GM03348 (cell line): ENCODE measurements at regions not wholly inside any gene's neighbourhood (a gene's known extent, or its start where the extent isn't known, plus 50 kb on each side); places are given as distances from the start of the nearest gene placed in this dataset.

Source experiments
- DNase-seq: peaks from one replicate; pipeline ENCODE4 v3.0.0; 2012; ENCODE audit warnings: low spot score

DNA sequence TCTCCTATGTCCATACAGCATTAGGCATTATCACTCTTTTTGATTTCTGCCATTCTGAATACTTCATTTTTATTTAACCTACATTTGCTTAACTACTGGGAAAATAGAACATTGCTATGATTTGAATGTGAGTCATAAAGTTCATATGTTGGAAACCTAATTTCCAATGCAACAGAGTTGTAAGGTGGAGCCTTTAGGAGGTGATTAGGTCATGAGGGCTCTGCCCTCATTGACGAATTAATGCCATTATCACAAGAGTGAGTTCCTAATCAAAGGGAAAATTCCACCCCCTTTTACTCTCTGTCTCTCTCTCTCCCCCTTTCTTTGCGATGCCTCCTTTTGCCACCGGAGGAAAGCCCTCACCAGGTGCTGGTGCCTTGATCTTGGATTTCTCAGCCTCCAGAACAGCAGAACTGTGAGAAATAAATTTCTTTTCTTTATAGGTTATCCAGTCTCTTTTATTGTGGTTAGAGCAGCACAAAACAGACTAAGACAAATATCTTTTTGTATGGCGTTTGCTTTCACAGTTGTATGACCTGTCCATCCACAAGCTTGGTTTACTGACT is 180.1 kb upstream of the ARID2 start:
- DNase-seq: no peak

GRCh38 chr12:45553204-45553603 is 176.3 kb upstream of the ARID2 start:
- no peak for DNase-seq

DNA sequence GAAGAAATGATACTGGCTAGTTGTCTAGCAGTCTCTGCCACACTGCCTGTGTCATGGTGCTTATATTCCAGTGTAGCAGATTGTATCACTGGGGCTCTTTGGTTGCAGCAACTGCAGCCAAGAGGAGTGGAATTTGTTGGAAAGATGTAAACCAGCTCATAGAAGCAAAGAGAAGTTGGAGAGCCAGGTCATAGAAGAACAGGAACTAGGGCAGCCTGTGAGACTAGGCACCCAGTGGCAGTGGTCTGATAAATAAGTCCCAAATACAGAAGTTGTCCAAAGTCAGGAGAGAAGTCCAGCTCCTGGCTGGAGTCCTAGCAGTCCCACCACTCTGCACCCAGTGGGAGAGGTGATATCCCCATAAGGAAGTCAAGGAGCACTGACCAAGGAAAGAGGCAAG is 172.5 kb upstream of the ARID2 start:
- no peak for DNase-seq

- DNase-seq: no peak
These were observed 171.2 kb upstream of the ARID2 start for GRCh38 chr12:45558353-45558752.

DNA sequence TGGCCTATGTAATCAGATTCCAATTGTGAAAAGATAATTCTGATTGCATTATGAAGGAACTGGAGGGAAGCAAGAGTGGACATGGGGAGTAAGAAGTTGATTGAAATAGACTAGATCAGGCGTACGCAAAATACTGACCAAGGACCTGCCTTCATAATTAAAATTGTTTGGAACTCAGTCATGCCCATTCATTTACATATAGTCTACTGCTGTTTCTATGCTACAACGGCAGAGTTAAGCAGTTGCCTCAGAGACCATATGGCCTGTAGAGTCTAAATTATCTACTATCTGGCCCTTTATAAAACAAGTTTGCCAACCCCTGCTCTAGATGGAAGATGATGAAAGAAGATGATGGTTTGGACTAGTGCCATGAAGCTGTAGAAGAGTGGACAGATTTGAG is 170.0 kb upstream of the ARID2 start:
- no peak for DNase-seq

DNA sequence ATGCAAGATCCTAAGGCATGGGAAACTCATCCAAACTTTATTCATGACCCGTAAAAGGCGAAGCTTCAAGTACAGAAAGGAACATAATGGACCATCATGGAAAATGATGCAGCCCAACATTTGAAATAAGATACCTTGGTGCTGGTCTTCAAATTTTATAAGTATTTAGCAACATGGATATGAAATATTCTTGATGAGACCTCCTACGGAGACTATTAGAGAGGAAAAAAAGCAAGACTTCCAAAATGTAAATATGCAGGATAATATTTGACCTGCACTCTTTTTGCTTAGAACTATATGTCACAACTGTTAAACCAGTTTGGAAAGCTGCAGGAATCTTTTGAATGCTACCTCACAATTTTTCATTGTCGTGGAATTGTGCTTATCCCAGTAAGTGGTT is 168.8 kb upstream of the ARID2 start:
- no peak for DNase-seq

DNA sequence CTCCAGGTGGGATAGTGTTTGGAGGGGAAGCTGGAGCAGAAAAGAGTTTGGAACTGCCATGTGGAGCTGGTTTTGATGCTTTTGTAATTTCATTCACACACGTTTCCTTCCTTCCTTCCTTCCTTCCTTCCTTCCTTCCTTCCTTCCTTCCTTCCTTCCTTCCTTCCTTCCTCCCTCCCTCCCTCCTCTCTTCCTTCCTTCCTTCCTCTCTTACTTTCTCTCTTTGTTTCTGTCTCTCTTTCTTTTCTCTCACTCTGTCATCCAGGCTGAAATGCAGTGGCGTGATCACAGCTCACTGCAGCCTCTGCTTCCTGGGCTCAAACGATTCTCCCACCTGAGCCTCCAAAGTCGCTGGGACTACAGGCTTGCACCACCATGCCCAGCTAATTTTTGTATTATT is 168.0 kb upstream of the ARID2 start:
- DNase-seq: no peak

DNA sequence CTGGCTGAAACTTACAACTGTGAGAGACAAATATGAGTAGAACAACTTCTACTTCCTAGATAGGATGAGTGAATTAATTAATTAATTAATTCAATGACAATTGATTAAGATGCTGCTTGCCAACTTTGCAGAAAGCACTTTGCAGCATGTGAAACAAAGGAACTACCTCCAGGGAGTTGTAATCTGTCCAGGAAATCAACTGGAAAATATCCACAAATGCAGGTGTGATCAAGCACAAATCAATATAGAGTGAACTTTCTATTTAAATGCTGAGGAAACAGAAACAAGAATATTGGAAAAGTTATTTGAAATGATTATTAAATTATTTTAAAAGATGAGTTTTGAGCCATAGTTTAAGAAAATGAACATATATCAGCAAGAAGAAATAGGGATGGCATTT is 163.9 kb upstream of the ARID2 start:
- DNase-seq: no peak

- DNase-seq: no peak
These were observed 163.2 kb upstream of the ARID2 start for GRCh38 chr12:45566257-45566656.

GRCh38 chr12:45568808-45569207 is 160.7 kb upstream of the ARID2 start:
- no peak for DNase-seq

DNA sequence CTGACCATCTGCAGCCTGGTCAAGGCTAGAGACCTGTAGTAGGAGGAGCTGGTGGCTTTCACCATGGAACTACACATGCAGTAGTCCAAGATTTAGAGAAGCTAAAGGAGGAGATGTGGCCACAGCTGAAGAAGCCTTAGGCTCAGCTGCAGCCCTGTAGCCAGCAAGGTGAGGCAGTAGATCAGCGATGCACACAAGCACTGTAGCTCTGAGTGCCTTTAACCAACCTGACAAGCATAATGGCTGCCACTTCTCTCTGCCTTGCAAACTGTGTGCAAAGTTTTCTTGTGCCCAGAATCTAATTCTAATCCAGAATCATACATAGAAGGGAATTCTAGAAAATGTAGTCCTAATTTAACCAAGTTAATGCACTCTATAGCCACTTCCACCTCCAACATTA is 159.0 kb upstream of the ARID2 start:
- DNase-seq: no peak

DNA sequence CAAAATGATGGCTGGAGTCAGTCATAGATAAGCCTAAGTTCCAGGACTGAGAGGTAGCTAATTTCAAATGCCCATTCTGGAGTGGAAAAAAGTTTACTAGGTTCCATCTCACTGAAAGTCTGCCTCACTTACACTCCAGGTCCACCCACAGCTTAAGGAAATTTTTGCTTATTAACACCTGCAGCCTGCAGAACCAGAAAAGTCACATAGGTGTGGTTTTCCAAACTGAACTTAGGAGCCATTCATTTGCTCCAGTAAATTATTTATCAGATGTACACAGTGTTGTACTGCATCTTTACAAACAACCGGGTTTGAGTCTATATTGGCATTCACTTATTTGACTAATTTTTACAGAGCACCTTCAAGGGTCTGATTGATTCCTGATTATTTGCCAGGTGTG is 157.4 kb upstream of the ARID2 start:
- DNase-seq: no peak

GRCh38 chr12:45575417-45575816 is 154.1 kb upstream of the ARID2 start:
- DNase-seq: no peak

DNA sequence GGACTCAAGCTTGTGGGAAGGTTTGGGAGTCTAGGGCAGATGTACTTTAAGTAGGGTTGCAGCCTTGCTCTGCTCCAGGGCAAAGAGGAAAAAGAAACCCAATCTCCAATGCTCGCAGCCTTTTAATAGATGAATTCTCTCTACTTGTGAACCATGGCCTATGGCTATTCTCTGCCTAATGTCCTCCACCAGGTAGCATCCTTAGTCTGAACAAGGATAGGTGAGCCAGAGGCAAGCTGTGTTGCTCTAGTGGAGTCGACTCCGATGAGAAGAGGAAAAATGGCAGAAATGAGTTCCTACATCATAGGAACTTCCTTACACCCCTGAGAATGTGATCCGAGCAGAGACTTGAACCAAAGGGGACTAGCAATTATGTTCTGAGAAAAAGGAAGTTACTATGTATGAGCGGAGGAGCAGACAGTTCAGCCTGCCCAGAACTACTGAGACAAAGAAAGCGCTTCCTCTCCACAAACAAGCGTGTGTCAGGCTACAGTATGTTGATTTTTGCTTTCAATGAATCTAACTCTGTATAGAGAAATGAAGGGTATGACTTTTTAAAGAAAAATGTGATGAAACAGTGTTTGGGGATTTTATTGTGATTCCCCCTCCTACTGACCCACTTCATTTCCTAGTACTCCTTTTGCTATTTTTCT is 153.6 kb upstream of the ARID2 start:
- DNase-seq: no peak

GRCh38 chr12:45577844-45578399 is 151.6 kb upstream of the ARID2 start:
- DNase-seq: no peak

GRCh38 chr12:45580356-45580969 is 149.0 kb upstream of the ARID2 start:
- no peak for DNase-seq

DNA sequence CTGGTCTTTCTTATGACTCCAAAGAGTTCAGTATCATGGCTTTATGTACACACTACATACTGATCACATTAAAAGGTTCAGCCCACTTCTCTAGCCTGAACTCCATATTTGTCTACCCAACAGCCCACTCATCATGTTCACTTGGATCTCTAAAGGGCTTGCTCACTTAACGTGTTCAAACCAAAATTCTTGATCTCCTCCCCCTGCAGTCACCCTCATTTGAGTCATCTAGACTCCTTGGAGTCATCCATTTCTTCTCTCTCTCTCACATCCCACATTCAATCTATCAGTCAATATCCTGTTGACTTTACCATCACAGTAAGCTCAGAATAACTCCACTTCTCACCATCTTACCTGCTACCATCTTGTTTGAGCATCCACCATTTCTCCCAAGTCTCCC is 148.4 kb upstream of the ARID2 start:
- DNase-seq: no peak

- DNase-seq: no peak
These were observed 147.0 kb upstream of the ARID2 start for GRCh38 chr12:45582536-45582935.

GRCh38 chr12:45582986-45583659 is 146.4 kb upstream of the ARID2 start:
- DNase-seq: no peak

DNA sequence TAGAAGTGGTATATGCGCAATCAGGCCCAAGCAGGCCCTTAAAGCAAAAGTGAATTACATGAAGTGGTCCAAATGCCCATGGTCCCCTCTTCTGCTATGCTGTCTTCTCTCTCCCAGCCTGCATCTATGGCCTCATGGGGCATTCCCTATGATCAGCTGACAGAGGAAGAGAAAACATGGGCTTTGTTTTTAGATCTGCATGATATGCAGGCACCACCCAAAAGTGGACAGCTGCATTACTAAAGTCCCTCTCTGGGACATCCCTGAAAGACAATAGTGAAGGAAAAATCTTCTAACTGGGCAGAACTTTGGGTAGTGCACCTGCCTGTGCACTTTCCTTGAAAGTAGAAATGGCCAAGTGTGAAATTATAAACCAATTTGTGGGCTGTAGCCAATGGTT is 145.2 kb upstream of the ARID2 start:
- no peak for DNase-seq

GRCh38 chr12:45585522-45586230 is 143.8 kb upstream of the ARID2 start:
- no peak for DNase-seq

DNA sequence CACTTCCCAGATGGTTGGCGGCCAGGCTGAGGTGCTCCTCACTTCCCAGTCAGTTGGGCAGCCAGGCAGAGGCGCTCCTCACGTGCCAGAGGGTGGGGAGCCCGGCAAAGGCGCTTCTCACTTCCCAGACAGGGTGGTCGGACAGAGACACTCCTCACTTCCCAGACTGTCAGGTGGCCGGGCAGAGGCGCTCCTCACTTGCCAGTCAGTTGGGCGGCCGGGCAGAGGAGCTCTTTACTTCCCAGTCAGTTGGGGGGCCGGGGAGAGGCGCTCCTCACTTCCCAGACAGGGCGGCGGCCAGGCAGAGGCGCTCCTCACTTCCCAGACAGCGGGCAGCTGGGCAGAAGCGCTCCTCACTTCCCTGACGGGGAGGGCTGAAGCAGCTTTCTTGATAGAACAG is 143.0 kb upstream of the ARID2 start:
- no peak for DNase-seq
